HepG2 (cell line): ENCODE measurements at regions not wholly inside any gene's neighbourhood (a gene's known extent, or its start where the extent isn't known, plus 50 kb on each side); places are given as distances from the start of the nearest gene placed in this dataset.

Experiments used
- CEBPB ChIP-seq: IDR thresholded peaks from 2 replicates; pipeline ENCODE4 v1.6.1; 2011; ENCODE audit warnings: low read depth, low read length, improper control_type of control experiment, borderline replicate concordance
- FOXA3 ChIP-seq: IDR thresholded peaks from 2 replicates; pipeline ENCODE4 v1.6.1; 2016; ENCODE audit warnings: missing genetic modification reagents, missing compliant biosample characterization
- FOXO1 ChIP-seq: sonication (generic); formaldehyde crosslinking; IDR thresholded peaks from 2 replicates; pipeline ENCODE4 v1.4.0; 2020; ENCODE audit warnings: missing genetic modification reagents
- GTF2F1 ChIP-seq: fragments of 150-350 bp; IDR thresholded peaks from 2 replicates; pipeline ENCODE4 v1.6.1; 2014; ENCODE audit warnings: low read length
- HIC2 ChIP-seq: sonication (generic); formaldehyde crosslinking; IDR thresholded peaks from 2 replicates; pipeline ENCODE4 v1.9.0; 2022; ENCODE audit warnings: low read depth, missing genetic modification reagents
- SALL2 ChIP-seq: sonication (generic); formaldehyde crosslinking; IDR thresholded peaks from 2 replicates; pipeline ENCODE4 v1.8.1; 2023; ENCODE audit warnings: mild to moderate bottlenecking, missing genetic modification reagents, inconsistent platforms
- SMAD3 ChIP-seq: sonication (generic); formaldehyde crosslinking; IDR thresholded peaks from 2 replicates; pipeline ENCODE4 v1.4.0; 2020; ENCODE audit warnings: missing genetic modification reagents
- SOX5 ChIP-seq: IDR thresholded peaks from 2 replicates; pipeline ENCODE4 v1.6.1; 2016; ENCODE audit warnings: borderline replicate concordance
- TFE3 ChIP-seq: IDR thresholded peaks from 2 replicates; pipeline ENCODE4 v1.6.1; 2016
- YEATS2 ChIP-seq: sonication (generic); formaldehyde crosslinking; IDR thresholded peaks from 2 replicates; pipeline ENCODE4 v1.4.0; 2020; ENCODE audit warnings: missing genetic modification reagents, borderline replicate concordance
- ZBTB20 ChIP-seq: sonication (generic); formaldehyde crosslinking; IDR thresholded peaks from 2 replicates; pipeline ENCODE4 v1.8.1; 2023; ENCODE audit warnings: missing genetic modification reagents, low read depth, mild to moderate bottlenecking, borderline replicate concordance
- ZFY ChIP-seq: sonication (generic); formaldehyde crosslinking; IDR thresholded peaks from 2 replicates; pipeline ENCODE4 v1.4.0; 2020; ENCODE audit warnings: missing genetic modification reagents
- ZNF746 ChIP-seq: sonication (generic); formaldehyde crosslinking; IDR thresholded peaks from 2 replicates; pipeline ENCODE4 v1.8.0; 2022; ENCODE audit warnings: mild to moderate bottlenecking, missing genetic modification reagents
- ZNF775 ChIP-seq: sonication (generic); formaldehyde crosslinking; IDR thresholded peaks from 2 replicates; pipeline ENCODE4 v1.4.0; 2020; ENCODE audit warnings: missing genetic modification reagents, mild to moderate bottlenecking, moderate library complexity, borderline replicate concordance
- TF ChIP-seq, protein P1 (sequence below): sonication (generic); formaldehyde crosslinking; IDR thresholded peaks from 2 replicates; pipeline ENCODE4 v1.4.0; 2020; ENCODE audit warnings: mild to moderate bottlenecking, missing genetic modification reagents, borderline replicate concordance
- TF ChIP-seq, protein P2 (sequence below): sonication (generic); formaldehyde crosslinking; IDR thresholded peaks from 2 replicates; pipeline ENCODE4 v1.5.1; 2020; ENCODE audit warnings: missing genetic modification reagents, mild to moderate bottlenecking, borderline replicate concordance
- TF ChIP-seq, protein P3 (sequence below): sonication (generic); formaldehyde crosslinking; IDR thresholded peaks from 2 replicates; pipeline ENCODE4 v1.8.0; 2022; ENCODE audit warnings: mild to moderate bottlenecking, missing genetic modification reagents; ENCODE audit not compliant: insufficient replicate concordance

GRCh38 chr2:42942214-42942989 is 150.0 kb upstream of the HAAO start (continued):
- peak; percentile 63; the same call in 1 of the 2 replicates for TF ChIP-seq FOXA3 (CRISPR knock-in tag)
- TF ChIP-seq CEBPB = no peak
- TF ChIP-seq SALL2 = peak; percentile 19; the same call in 1 of the 2 replicates
- peak; percentile 82 for TF ChIP-seq SOX5 (CRISPR knock-in tag)
- peak; percentile 97 for TF ChIP-seq ZNF775 (CRISPR knock-in tag)
- TF ChIP-seq TFE3 (CRISPR knock-in tag) = 0 out of 2 replicates have a peak, but pooled peaks have one; percentile 37
- TF ChIP-seq, protein P1, sequence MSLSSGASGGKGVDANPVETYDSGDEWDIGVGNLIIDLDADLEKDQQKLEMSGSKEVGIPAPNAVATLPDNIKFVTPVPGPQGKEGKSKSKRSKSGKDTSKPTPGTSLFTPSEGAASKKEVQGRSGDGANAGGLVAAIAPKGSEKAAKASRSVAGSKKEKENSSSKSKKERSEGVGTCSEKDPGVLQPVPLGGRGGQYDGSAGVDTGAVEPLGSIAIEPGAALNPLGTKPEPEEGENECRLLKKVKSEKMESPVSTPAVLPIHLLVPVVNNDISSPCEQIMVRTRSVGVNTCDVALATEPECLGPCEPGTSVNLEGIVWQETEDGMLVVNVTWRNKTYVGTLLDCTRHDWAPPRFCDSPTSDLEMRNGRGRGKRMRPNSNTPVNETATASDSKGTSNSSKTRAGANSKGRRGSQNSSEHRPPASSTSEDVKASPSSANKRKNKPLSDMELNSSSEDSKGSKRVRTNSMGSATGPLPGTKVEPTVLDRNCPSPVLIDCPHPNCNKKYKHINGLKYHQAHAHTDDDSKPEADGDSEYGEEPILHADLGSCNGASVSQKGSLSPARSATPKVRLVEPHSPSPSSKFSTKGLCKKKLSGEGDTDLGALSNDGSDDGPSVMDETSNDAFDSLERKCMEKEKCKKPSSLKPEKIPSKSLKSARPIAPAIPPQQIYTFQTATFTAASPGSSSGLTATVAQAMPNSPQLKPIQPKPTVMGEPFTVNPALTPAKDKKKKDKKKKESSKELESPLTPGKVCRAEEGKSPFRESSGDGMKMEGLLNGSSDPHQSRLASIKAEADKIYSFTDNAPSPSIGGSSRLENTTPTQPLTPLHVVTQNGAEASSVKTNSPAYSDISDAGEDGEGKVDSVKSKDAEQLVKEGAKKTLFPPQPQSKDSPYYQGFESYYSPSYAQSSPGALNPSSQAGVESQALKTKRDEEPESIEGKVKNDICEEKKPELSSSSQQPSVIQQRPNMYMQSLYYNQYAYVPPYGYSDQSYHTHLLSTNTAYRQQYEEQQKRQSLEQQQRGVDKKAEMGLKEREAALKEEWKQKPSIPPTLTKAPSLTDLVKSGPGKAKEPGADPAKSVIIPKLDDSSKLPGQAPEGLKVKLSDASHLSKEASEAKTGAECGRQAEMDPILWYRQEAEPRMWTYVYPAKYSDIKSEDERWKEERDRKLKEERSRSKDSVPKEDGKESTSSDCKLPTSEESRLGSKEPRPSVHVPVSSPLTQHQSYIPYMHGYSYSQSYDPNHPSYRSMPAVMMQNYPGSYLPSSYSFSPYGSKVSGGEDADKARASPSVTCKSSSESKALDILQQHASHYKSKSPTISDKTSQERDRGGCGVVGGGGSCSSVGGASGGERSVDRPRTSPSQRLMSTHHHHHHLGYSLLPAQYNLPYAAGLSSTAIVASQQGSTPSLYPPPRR (CRISPR knock-in tag) = peak; percentile 70; the same call in 1 of the 2 replicates
- TF ChIP-seq ZBTB20 = no peak
- peak; percentile 28; the same call in 1 of the 2 replicates for TF ChIP-seq SMAD3
- TF ChIP-seq, protein P2, sequence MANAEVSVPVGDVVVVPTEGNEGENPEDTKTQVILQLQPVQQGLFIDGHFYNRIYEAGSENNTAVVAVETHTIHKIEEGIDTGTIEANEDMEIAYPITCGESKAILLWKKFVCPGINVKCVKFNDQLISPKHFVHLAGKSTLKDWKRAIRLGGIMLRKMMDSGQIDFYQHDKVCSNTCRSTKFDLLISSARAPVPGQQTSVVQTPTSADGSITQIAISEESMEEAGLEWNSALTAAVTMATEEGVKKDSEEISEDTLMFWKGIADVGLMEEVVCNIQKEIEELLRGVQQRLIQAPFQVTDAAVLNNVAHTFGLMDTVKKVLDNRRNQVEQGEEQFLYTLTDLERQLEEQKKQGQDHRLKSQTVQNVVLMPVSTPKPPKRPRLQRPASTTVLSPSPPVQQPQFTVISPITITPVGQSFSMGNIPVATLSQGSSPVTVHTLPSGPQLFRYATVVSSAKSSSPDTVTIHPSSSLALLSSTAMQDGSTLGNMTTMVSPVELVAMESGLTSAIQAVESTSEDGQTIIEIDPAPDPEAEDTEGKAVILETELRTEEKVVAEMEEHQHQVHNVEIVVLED (CRISPR knock-in tag) = no peak
- TF ChIP-seq ZFY (CRISPR knock-in tag) = no peak
- TF ChIP-seq FOXO1 (CRISPR knock-in tag) = no peak; the same call in 1 of the 2 replicates
- TF ChIP-seq ZNF746 = peak; percentile 51; the same call in 1 of the 2 replicates
- TF ChIP-seq, protein P3, sequence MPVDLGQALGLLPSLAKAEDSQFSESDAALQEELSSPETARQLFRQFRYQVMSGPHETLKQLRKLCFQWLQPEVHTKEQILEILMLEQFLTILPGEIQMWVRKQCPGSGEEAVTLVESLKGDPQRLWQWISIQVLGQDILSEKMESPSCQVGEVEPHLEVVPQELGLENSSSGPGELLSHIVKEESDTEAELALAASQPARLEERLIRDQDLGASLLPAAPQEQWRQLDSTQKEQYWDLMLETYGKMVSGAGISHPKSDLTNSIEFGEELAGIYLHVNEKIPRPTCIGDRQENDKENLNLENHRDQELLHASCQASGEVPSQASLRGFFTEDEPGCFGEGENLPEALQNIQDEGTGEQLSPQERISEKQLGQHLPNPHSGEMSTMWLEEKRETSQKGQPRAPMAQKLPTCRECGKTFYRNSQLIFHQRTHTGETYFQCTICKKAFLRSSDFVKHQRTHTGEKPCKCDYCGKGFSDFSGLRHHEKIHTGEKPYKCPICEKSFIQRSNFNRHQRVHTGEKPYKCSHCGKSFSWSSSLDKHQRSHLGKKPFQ = peak; percentile 99
- peak; percentile 81 for TF ChIP-seq HIC2
- TF ChIP-seq GTF2F1 = no peak
- 0 out of 2 replicates have a peak, but pooled peaks have one; percentile 25 for TF ChIP-seq YEATS2 (CRISPR knock-in tag)
